HEK293 (cell line): ENCODE measurements at regions not wholly inside any gene's neighbourhood (a gene's known extent, or its start where the extent isn't known, plus 50 kb on each side); places are given as distances from the start of the nearest gene placed in this dataset.

ENCODE experiments used
- CTCF ChIA-PET: fragments of 350-600 bp; formaldehyde crosslinking; extraction: SDS; loops from one replicate; lab custom pipeline; 2021; ENCODE audit warnings: antibody characterized with exemption; lab: Yijun Ruan, JAX
- POLR2A ChIA-PET: fragments of 300-600 bp; formaldehyde crosslinking; extraction: SDS; loops from one replicate; lab custom pipeline; 2020; ENCODE audit warnings: antibody characterized with exemption, inconsistent platforms; lab: Yijun Ruan, JAX
- H3K27ac ChIP-seq: fragments of 200-500 bp; sonication (Bioruptor generic); 2 replicates; pipeline ENCODE4 v1.5.1; 2014; ENCODE audit warnings: low read depth, low read length, control low read depth, inconsistent platforms; ENCODE audit errors: extremely low read depth
- H3K36me3 ChIP-seq, 2 experiments: fragments of 200-500 bp in 1 of 2; sonication (Bioruptor generic) in 1 of 2; 1 replicate in 1 of 2; 2 replicates in 1 of 2; pipeline ENCODE4 v1.5.1; 2014 to 2017; ENCODE audit warnings: inconsistent platforms in 2 of 2, low read length in 2 of 2; ENCODE audit not compliant: control insufficient read depth in 2 of 2, insufficient read depth in 1 of 2
- H3K4me1 ChIP-seq: fragments of 200-500 bp; sonication (Bioruptor generic); 2 replicates; pipeline ENCODE4 v1.5.1; 2014; ENCODE audit warnings: mild to moderate bottlenecking, low read length, inconsistent platforms; ENCODE audit not compliant: control insufficient read depth, insufficient read depth
- H3K4me3 ChIP-seq: 2 replicates; pipeline ENCODE4 v1.5.1; 2011; ENCODE audit warnings: low read depth, mild to moderate bottlenecking, control low read depth, low read length, moderate library complexity
- H3K9me3 ChIP-seq: fragments of 200-500 bp; sonication (Bioruptor generic); 2 replicates; pipeline ENCODE4 v1.5.1; 2014; ENCODE audit warnings: low read depth, low read length, inconsistent platforms; ENCODE audit not compliant: control insufficient read depth, insufficient read depth
- EGR2 ChIP-seq: fragments of 450-650 bp; formaldehyde crosslinking; IDR thresholded peaks from 2 replicates; pipeline ENCODE4 v1.5.1; 2016; ENCODE audit warnings: low read depth, missing biosample characterization, missing genetic modification characterization
- HOXA7 ChIP-seq: sonication (generic); formaldehyde crosslinking; IDR thresholded peaks from 2 replicates; pipeline ENCODE4 v1.8.1; 2022; ENCODE audit warnings: missing genetic modification reagents, borderline replicate concordance
- HOXC10 ChIP-seq: sonication (generic); formaldehyde crosslinking; IDR thresholded peaks from 2 replicates; pipeline ENCODE4 v1.8.1; 2023; ENCODE audit warnings: mild to moderate bottlenecking, missing genetic modification reagents
- KLF10 ChIP-seq: fragments of 450-650 bp; IDR thresholded peaks from 2 replicates; pipeline ENCODE4 v1.5.1; 2018; ENCODE audit warnings: missing biosample characterization, mild to moderate bottlenecking, missing genetic modification characterization
- KLF17 ChIP-seq: fragments of 450-650 bp; formaldehyde crosslinking; IDR thresholded peaks from 2 replicates; pipeline ENCODE4 v1.5.1; 2016; ENCODE audit warnings: missing biosample characterization, missing genetic modification characterization
- MZF1 ChIP-seq: fragments of 450-650 bp; formaldehyde crosslinking; IDR thresholded peaks from 2 replicates; pipeline ENCODE4 v1.5.1; 2017; ENCODE audit warnings: missing biosample characterization, missing genetic modification characterization, borderline replicate concordance
- PRDM4 ChIP-seq: fragments of 450-650 bp; formaldehyde crosslinking; IDR thresholded peaks from 2 replicates; pipeline ENCODE4 v1.5.1; 2017; ENCODE audit warnings: missing biosample characterization, missing genetic modification characterization
- TCF7L2 ChIP-seq: IDR thresholded peaks from 2 replicates; pipeline ENCODE4 v1.6.1; 2011; ENCODE audit warnings: low read depth, mild to moderate bottlenecking, inconsistent platforms, low read length, moderate library complexity, borderline replicate concordance
- YY2 ChIP-seq: fragments of 450-650 bp; formaldehyde crosslinking; IDR thresholded peaks from 2 replicates; pipeline ENCODE4 v1.5.1; 2016; ENCODE audit warnings: missing biosample characterization, missing genetic modification characterization
- ZBTB17 ChIP-seq: fragments of 450-650 bp; formaldehyde crosslinking; IDR thresholded peaks from 2 replicates; pipeline ENCODE4 v1.5.1; 2016; ENCODE audit warnings: missing biosample characterization, missing genetic modification characterization
- ZFP41 ChIP-seq: fragments of 450-650 bp; formaldehyde crosslinking; IDR thresholded peaks from 2 replicates; pipeline ENCODE4 v1.5.1; 2016; ENCODE audit warnings: missing biosample characterization, missing genetic modification characterization, borderline replicate concordance
- ZNF140 ChIP-seq: fragments of 450-650 bp; formaldehyde crosslinking; IDR thresholded peaks from 2 replicates; pipeline ENCODE4 v1.5.1; 2016; ENCODE audit warnings: missing biosample characterization, missing genetic modification characterization
- ZNF174 ChIP-seq: fragments of 450-650 bp; formaldehyde crosslinking; IDR thresholded peaks from 2 replicates; pipeline ENCODE4 v1.5.0; 2017; ENCODE audit warnings: missing biosample characterization, mild to moderate bottlenecking, missing genetic modification characterization
- ZNF354C ChIP-seq: fragments of 450-650 bp; formaldehyde crosslinking; IDR thresholded peaks from 2 replicates; pipeline ENCODE4 v1.5.1; 2016; ENCODE audit warnings: missing biosample characterization, missing genetic modification characterization, low read depth, borderline replicate concordance
- ZNF449 ChIP-seq: fragments of 450-650 bp; formaldehyde crosslinking; IDR thresholded peaks from 2 replicates; pipeline ENCODE4 v1.5.1; 2017; ENCODE audit warnings: missing biosample characterization, mild to moderate bottlenecking, missing genetic modification characterization, moderate library complexity
- ZNF48 ChIP-seq: fragments of 450-650 bp; formaldehyde crosslinking; IDR thresholded peaks from 2 replicates; pipeline ENCODE4 v1.5.1; 2016; ENCODE audit warnings: missing biosample characterization, missing genetic modification characterization
- ZNF549 ChIP-seq: fragments of 450-650 bp; IDR thresholded peaks from 2 replicates; pipeline ENCODE4 v1.5.1; 2018; ENCODE audit warnings: missing biosample characterization, missing genetic modification characterization, mild to moderate bottlenecking, inconsistent platforms, moderate library complexity
- ZNF626 ChIP-seq: fragments of 450-650 bp; sonication (Bioruptor Pico); formaldehyde crosslinking; IDR thresholded peaks from 2 replicates; pipeline ENCODE4 v1.5.1; 2018; ENCODE audit warnings: missing biosample characterization, missing genetic modification characterization, inconsistent platforms
- ZNF629 ChIP-seq: fragments of 450-650 bp; formaldehyde crosslinking; IDR thresholded peaks from 2 replicates; pipeline ENCODE4 v1.5.1; 2017; ENCODE audit warnings: missing biosample characterization, missing genetic modification characterization
- ZNF76 ChIP-seq: fragments of 450-650 bp; formaldehyde crosslinking; IDR thresholded peaks from 2 replicates; pipeline ENCODE4; 2016; ENCODE audit warnings: low read depth, missing biosample characterization, missing genetic modification characterization, borderline replicate concordance
- ZNF837 ChIP-seq: fragments of 450-650 bp; formaldehyde crosslinking; IDR thresholded peaks from 2 replicates; pipeline ENCODE4 v1.5.1; 2016; ENCODE audit warnings: missing biosample characterization, missing genetic modification characterization
- TF ChIP-seq, protein P1 (sequence below): fragments of 450-650 bp; formaldehyde crosslinking; conservative IDR thresholded peaks from 2 replicates; pipeline ENCODE4 v1.5.1; 2016; ENCODE audit warnings: low read depth, missing biosample characterization, missing genetic modification characterization
- TF ChIP-seq, protein P2 (sequence below): fragments of 450-650 bp; formaldehyde crosslinking; IDR thresholded peaks from 2 replicates; pipeline ENCODE4 v1.5.1; 2016; ENCODE audit warnings: missing biosample characterization, missing genetic modification characterization

GRCh38 chr16:24463196-24463945 lies 76.0 kb upstream of the RBBP6 start (continued):
- TF ChIP-seq, protein P1, sequence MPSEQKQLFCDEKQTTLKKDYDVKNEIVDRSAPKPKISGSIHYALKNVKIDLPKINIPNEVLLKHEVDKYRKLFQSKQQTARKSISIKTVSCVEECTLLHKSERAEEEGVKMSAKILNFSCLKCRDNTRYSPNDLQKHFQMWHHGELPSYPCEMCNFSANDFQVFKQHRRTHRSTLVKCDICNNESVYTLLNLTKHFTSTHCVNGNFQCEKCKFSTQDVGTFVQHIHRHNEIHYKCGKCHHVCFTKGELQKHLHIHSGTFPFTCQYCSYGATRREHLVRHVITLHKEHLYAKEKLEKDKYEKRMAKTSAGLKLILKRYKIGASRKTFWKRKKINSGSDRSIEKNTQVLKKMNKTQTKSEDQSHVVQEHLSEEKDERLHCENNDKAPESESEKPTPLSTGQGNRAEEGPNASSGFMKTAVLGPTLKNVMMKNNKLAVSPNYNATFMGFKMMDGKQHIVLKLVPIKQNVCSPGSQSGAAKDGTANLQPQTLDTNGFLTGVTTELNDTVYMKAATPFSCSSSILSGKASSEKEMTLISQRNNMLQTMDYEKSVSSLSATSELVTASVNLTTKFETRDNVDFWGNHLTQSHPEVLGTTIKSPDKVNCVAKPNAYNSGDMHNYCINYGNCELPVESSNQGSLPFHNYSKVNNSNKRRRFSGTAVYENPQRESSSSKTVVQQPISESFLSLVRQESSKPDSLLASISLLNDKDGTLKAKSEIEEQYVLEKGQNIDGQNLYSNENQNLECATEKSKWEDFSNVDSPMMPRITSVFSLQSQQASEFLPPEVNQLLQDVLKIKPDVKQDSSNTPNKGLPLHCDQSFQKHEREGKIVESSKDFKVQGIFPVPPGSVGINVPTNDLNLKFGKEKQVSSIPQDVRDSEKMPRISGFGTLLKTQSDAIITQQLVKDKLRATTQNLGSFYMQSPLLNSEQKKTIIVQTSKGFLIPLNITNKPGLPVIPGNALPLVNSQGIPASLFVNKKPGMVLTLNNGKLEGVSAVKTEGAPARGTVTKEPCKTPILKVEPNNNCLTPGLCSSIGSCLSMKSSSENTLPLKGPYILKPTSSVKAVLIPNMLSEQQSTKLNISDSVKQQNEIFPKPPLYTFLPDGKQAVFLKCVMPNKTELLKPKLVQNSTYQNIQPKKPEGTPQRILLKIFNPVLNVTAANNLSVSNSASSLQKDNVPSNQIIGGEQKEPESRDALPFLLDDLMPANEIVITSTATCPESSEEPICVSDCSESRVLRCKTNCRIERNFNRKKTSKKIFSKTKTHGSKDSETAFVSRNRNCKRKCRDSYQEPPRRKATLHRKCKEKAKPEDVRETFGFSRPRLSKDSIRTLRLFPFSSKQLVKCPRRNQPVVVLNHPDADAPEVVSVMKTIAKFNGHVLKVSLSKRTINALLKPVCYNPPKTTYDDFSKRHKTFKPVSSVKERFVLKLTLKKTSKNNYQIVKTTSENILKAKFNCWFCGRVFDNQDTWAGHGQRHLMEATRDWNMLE: no peak
- TF ChIP-seq ZFP41 (tag by site-specific recombination) (no peak), HOXA7 (CRISPR knock-in tag) (no peak)

- no peak for TF ChIP-seq HOXC10 (CRISPR knock-in tag)
- TF ChIP-seq ZNF837 (tag by site-specific recombination): no peak
- TF ChIP-seq PRDM4 (tag by site-specific recombination): no peak
- no peak for TF ChIP-seq ZNF354C (tag by site-specific recombination)
- TF ChIP-seq, protein P2, sequence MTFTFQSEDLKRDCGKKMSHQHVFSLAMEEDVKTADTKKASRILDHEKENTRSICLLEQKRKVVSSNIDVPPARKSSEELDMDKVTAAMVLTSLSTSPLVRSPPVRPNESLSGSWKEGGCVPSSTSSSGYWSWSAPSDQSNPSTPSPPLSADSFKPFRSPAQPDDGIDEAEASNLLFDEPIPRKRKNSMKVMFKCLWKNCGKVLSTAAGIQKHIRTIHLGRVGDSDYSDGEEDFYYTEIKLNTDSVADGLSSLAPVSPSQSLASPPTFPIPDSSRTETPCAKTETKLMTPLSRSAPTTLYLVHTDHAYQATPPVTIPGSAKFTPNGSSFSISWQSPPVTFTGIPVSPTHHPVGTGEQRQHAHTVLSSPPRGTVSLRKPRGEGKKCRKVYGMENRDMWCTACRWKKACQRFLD (tag by site-specific recombination): no peak
- no peak for TF ChIP-seq ZNF629
- no peak for TF ChIP-seq ZNF626 (tag by site-specific recombination)
- TF ChIP-seq ZNF549 (tag by site-specific recombination): no peak
- no peak for TF ChIP-seq KLF10 (tag by site-specific recombination)
- no peak for TF ChIP-seq ZNF140
- TF ChIP-seq MZF1: no peak
- TF ChIP-seq ZNF76 (tag by site-specific recombination): no peak
- no peak for TF ChIP-seq YY2 (tag by site-specific recombination)
- TF ChIP-seq ZNF449: no peak
- no peak for TF ChIP-seq ZNF48 (tag by site-specific recombination)
- TF ChIP-seq ZNF174 (tag by site-specific recombination): no peak
- no peak for TF ChIP-seq TCF7L2
- TF ChIP-seq ZBTB17 (tag by site-specific recombination): no peak
- TF ChIP-seq EGR2 (tag by site-specific recombination): no peak
- TF ChIP-seq KLF17 (tag by site-specific recombination): no peak
- Histone ChIP-seq H3K4me3 (no peak overlapping the region), H3K36me3 (no peaks in the 10 kb centered on the region), H3K27ac (no peak overlapping the region), H3K4me1 (no peaks in the 10 kb centered on the region), H3K9me3 (no peaks in the 10 kb centered on the region)
- POLR2A ChIA-PET: no interaction called here
- CTCF ChIA-PET: interaction anchor here (0.7 to 1.3 kb wide), 2 partner anchors 64 to 219 kb away, joined by 3 to 5 read pairs; no protein-coding TSS in a partner anchor
Observed at GRCh38 chr16:24471561-24472350, 67.6 kb upstream of the RBBP6 start.
